ENCODE measurements at regions not wholly inside any gene's neighbourhood (a gene's known extent, or its start where the extent isn't known, plus 50 kb on each side); places are given as distances from the start of the nearest gene placed in this dataset.

GRCh38 chr6:40848868-40849514, 190.0 kb downstream of the UNC5CL start:
- TF ChIP-seq, protein P1, sequence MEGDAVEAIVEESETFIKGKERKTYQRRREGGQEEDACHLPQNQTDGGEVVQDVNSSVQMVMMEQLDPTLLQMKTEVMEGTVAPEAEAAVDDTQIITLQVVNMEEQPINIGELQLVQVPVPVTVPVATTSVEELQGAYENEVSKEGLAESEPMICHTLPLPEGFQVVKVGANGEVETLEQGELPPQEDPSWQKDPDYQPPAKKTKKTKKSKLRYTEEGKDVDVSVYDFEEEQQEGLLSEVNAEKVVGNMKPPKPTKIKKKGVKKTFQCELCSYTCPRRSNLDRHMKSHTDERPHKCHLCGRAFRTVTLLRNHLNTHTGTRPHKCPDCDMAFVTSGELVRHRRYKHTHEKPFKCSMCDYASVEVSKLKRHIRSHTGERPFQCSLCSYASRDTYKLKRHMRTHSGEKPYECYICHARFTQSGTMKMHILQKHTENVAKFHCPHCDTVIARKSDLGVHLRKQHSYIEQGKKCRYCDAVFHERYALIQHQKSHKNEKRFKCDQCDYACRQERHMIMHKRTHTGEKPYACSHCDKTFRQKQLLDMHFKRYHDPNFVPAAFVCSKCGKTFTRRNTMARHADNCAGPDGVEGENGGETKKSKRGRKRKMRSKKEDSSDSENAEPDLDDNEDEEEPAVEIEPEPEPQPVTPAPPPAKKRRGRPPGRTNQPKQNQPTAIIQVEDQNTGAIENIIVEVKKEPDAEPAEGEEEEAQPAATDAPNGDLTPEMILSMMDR (conservative IDR thresholded peaks at IDR 0.05 in 1 of 2, IDR thresholded peaks at IDR 0.05 in 1 of 2; ENCODE audit: low read depth in 1 of 2, low read length in 2 of 2) = no peak
- TF ChIP-seq EZH2 (IDR thresholded peaks at IDR 0.05; ENCODE audit: low read length, missing control alignments) = no peak

Measured in fibroblast of lung (primary cell).